Upper lobe of right lung (tissue), 1 donor: ENCODE measurements at regions not wholly inside any gene's neighbourhood (a gene's known extent, or its start where the extent isn't known, plus 50 kb on each side); places are given as distances from the start of the nearest gene placed in this dataset.

Experiments
- ATAC-seq: fragments of 200-7000 bp; cut with Tn5 transposase; one replicate; pipeline ENCODE4 v1.9.1; 2020; ENCODE audit warnings: mild to moderate bottlenecking, moderate library complexity
- DNase-seq: peaks from one replicate; pipeline ENCODE4 v3.0.0-alpha.2; 2020
- H3K27ac ChIP-seq: fragments of 200-600 bp; one replicate; pipeline ENCODE4 v1.8.0; 2022
- H3K27me3 ChIP-seq: fragments of 200-600 bp; one replicate; pipeline ENCODE4 v1.8.0; 2022; ENCODE audit warnings: mild to moderate bottlenecking
- H3K36me3 ChIP-seq: fragments of 200-600 bp; one replicate; pipeline ENCODE4 v1.8.0; 2022
- H3K4me1 ChIP-seq: fragments of 200-600 bp; one replicate; pipeline ENCODE4 v1.8.0; 2022
- H3K4me3 ChIP-seq: fragments of 200-600 bp; one replicate; pipeline ENCODE4 v1.8.0; 2022; ENCODE audit warnings: mild to moderate bottlenecking
- H3K9me3 ChIP-seq: fragments of 200-600 bp; one replicate; pipeline ENCODE4 v1.8.0; 2022
- CTCF ChIP-seq: fragments of 200-600 bp; IDR thresholded peaks from one replicate; pipeline ENCODE4 v1.8.0; 2022; ENCODE audit warnings: antibody characterized with exemption
- intact Hi-C: fragments of 100-400 bp; cut with DNase I; formaldehyde crosslinking; loops from one replicate; pipeline ENCODE4 v1.11.0; 2022
- donor health status: DM: no; HTN: yes; CAD: no; lungs with severe emphysema.

GRCh38 chr11:37504921-37505320 lies 906.9 kb upstream of the RAG2 start:
- no peak overlapping the region for H3K4me3 ChIP-seq
- TF ChIP-seq CTCF, result no peak
- ATAC-seq, result no peak
- DNase-seq, result no peak
- no peak overlapping the region for H3K27ac ChIP-seq
- no peaks in the 10 kb centered on the region for H3K9me3 ChIP-seq
- intact Hi-C loops, result no loop called here
- H3K36me3 ChIP-seq, result no peaks in the 10 kb centered on the region
- no peaks in the 10 kb centered on the region for H3K27me3 ChIP-seq
- H3K4me1 ChIP-seq, result no peaks in the 10 kb centered on the region

- DNase-seq (no peak), ATAC-seq (no peak)
- H3K27ac ChIP-seq, result no peak overlapping the region
- H3K9me3 ChIP-seq, result no peaks in the 10 kb centered on the region
- intact Hi-C loops, result no loop called here
- no peak for TF ChIP-seq CTCF
- H3K4me3 ChIP-seq, result no peak overlapping the region
- no peaks in the 10 kb centered on the region for H3K4me1 ChIP-seq
- H3K27me3 ChIP-seq, result no peaks in the 10 kb centered on the region
- no peaks in the 10 kb centered on the region for H3K36me3 ChIP-seq
Observed at GRCh38 chr11:37504060-37504611, 906.1 kb upstream of the RAG2 start.

- Histone ChIP-seq H3K4me1 (no peaks in the 10 kb centered on the region), H3K36me3 (no peaks in the 10 kb centered on the region), H3K27ac (no peak overlapping the region), H3K27me3 (no peaks in the 10 kb centered on the region), H3K4me3 (no peak overlapping the region), H3K9me3 (no peaks in the 10 kb centered on the region)
- TF ChIP-seq CTCF, result no peak
- intact Hi-C loops, result no loop called here
- DNase-seq, result no peak
- no peak for ATAC-seq
Observed at GRCh38 chr11:37503411-37504059, 905.5 kb upstream of the RAG2 start.

- Histone ChIP-seq H3K4me3 (no peak overlapping the region), H3K4me1 (no peaks in the 10 kb centered on the region), H3K27me3 (no peaks in the 10 kb centered on the region), H3K9me3 (no peaks in the 10 kb centered on the region), H3K36me3 (no peaks in the 10 kb centered on the region), H3K27ac (no peak overlapping the region)
- ATAC-seq (no peak), DNase-seq (no peak)
- intact Hi-C loops, result no loop called here
- TF ChIP-seq CTCF, result no peak
Observed at GRCh38 chr11:37502202-37502601, 904.2 kb upstream of the RAG2 start.

- Histone ChIP-seq H3K36me3 (no peaks in the 10 kb centered on the region), H3K4me1 (no peaks in the 10 kb centered on the region), H3K4me3 (no peak overlapping the region), H3K9me3 (no peaks in the 10 kb centered on the region), H3K27me3 (no peaks in the 10 kb centered on the region), H3K27ac (no peak overlapping the region)
- intact Hi-C loops, result no loop called here
- DNase-seq (no peak), ATAC-seq (no peak)
- no peak for TF ChIP-seq CTCF
Observed at GRCh38 chr11:37500425-37500824, 902.4 kb upstream of the RAG2 start.

GRCh38 chr11:37497326-37497725 lies 899.3 kb upstream of the RAG2 start:
- H3K4me3 ChIP-seq, result no peak overlapping the region
- TF ChIP-seq CTCF, result no peak
- no peak overlapping the region for H3K27ac ChIP-seq
- no peaks in the 10 kb centered on the region for H3K9me3 ChIP-seq
- no peak for ATAC-seq
- H3K27me3 ChIP-seq, result no peaks in the 10 kb centered on the region
- intact Hi-C loops, result no loop called here
- DNase-seq, result no peak
- no peaks in the 10 kb centered on the region for H3K4me1 ChIP-seq
- H3K36me3 ChIP-seq, result no peaks in the 10 kb centered on the region
